Adrenal gland (tissue), 9 donors: ENCODE measurements at regions not wholly inside any gene's neighbourhood (a gene's known extent, or its start where the extent isn't known, plus 50 kb on each side); places are given as distances from the start of the nearest gene placed in this dataset.

Experiments used
- DNase-seq, 7 donors: peaks; one replicate each; pipeline ENCODE4 v3.0.0-alpha.2; 2019 to 2020
- H3K27ac ChIP-seq, 5 donors: fragments of 200-600 bp; sonication (generic) in 4 of 5; 1 replicate in 3 of 5; 2 replicates in 2 of 5; pipeline versions ENCODE4 v1.5.1 to v1.8.0; 2016 to 2020; ENCODE audit warnings: mild to moderate bottlenecking in 1 of 5
- H3K27me3 ChIP-seq: fragments of 200-600 bp; 2 replicates; pipeline ENCODE4 v1.8.0; 2021
- H3K36me3 ChIP-seq, 2 donors: fragments of 200-600 bp; replicated peaks in 1 of 2; 1 replicate in 1 of 2; 2 replicates in 1 of 2; pipeline versions ENCODE4 v1.5.1 to v1.8.0; 2018 to 2022
- H3K4me1 ChIP-seq, 2 donors: fragments of 200-600 bp; replicated peaks in 1 of 2; 1 replicate in 1 of 2; 2 replicates in 1 of 2; pipeline versions ENCODE4 v1.5.1 to v1.8.0; 2018 to 2021
- H3K4me3 ChIP-seq, 4 donors: fragments of 200-600 bp; sonication (generic) in 3 of 4; one replicate each; pipeline ENCODE4 v1.5.1; 2016 to 2018
- H3K9me3 ChIP-seq, 3 donors: fragments of 200-600 bp; sonication (generic) in 1 of 3; replicated peaks in 1 of 3; 1 replicate in 2 of 3; 2 replicates in 1 of 3; pipeline versions ENCODE4 v1.5.1 to v1.8.0; 2016 to 2021
- POLR2A ChIP-seq, 2 donors: fragments of 450-650 bp; IDR thresholded peaks; one replicate each; pipeline ENCODE4 v1.6.1; 2017; ENCODE audit warnings: antibody characterized with exemption in 2 of 2, mild to moderate bottlenecking in 2 of 2, moderate library complexity in 1 of 2
- WGBS, 4 donors: extraction: QIAGEN DNeasy Blood & Tissue Kit in 2 of 4; methylation state at CpG; one replicate each; pipeline versions ENCODE4 v1.1.5 to v1.1.7; 2013 to 2017; 5-methylcytosine and 5-hydroxymethylcytosine counted together
- intact Hi-C, 2 donors: fragments of 100-400 bp; cut with DNase I; formaldehyde crosslinking; loops; one replicate each; pipeline versions ENCODE4 v1.14.1 to v1.15.0; 2022 to 2023
- TF ChIP-seq, protein P1 (sequence below), 6 experiments: fragments of 450-650 bp in 4 of 6; fragments of 200-600 bp in 2 of 6; sonication (generic) in 1 of 6; IDR thresholded peaks; 1 replicate in 5 of 6; 2 replicates in 1 of 6; pipeline versions ENCODE4 v1.5.1 to v1.8.0; 2016 to 2021; ENCODE audit warnings: antibody characterized with exemption in 6 of 6, mild to moderate bottlenecking in 2 of 6, moderate library complexity in 1 of 6
- donor health status: healthy with polysubstance abuse.
- donor health status: Bipolar disorder and iron deficiency.
- donor health status: DM: yes; HTN: yes; CAD: no.
- donor health status: DM: no; HTN: no; CAD: no.
- donor health status: DM: no; HTN: no; CAD: no.

DNA sequence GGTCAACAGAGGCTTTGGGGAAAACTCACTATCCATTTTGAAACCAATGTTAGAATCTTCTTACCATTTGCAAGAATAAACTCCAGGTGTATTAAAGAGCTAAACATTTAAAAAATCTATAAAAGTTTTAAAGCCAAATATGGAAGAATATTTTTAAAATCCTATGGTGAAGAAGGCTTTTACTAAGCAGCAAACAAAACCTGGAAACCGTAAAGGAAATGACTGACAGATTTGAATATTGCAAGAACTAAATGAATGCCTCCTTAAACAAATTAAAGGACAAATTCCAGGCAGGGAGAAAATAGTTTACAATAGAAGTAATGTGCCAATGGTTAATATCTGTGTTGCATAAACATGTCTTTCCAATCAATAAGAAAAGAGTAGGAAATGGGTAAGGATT is 68.1 kb downstream of the KLF15 start:
- intact Hi-C loops, result no loop called here
- Histone ChIP-seq H3K36me3 (no peaks in the 10 kb centered on the region), H3K4me3 (no peak overlapping the region), H3K27me3 (no peaks in the 10 kb centered on the region), H3K9me3 (no peaks in the 10 kb centered on the region), H3K27ac (no peak overlapping the region), H3K4me1 (peaks cover 7 to 12% of the 10 kb centered on the region in 2 donors)
- TF ChIP-seq, protein P1, sequence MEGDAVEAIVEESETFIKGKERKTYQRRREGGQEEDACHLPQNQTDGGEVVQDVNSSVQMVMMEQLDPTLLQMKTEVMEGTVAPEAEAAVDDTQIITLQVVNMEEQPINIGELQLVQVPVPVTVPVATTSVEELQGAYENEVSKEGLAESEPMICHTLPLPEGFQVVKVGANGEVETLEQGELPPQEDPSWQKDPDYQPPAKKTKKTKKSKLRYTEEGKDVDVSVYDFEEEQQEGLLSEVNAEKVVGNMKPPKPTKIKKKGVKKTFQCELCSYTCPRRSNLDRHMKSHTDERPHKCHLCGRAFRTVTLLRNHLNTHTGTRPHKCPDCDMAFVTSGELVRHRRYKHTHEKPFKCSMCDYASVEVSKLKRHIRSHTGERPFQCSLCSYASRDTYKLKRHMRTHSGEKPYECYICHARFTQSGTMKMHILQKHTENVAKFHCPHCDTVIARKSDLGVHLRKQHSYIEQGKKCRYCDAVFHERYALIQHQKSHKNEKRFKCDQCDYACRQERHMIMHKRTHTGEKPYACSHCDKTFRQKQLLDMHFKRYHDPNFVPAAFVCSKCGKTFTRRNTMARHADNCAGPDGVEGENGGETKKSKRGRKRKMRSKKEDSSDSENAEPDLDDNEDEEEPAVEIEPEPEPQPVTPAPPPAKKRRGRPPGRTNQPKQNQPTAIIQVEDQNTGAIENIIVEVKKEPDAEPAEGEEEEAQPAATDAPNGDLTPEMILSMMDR (IDR thresholded peaks at IDR 0.05), result no peak
- TF ChIP-seq POLR2A (IDR thresholded peaks at IDR 0.05), result no peak
- 70 to 94% (median 79%) methylated on average over 1 of the region's 1 CpG for WGBS, 4 donors
- DNase-seq, result no peak

DNA sequence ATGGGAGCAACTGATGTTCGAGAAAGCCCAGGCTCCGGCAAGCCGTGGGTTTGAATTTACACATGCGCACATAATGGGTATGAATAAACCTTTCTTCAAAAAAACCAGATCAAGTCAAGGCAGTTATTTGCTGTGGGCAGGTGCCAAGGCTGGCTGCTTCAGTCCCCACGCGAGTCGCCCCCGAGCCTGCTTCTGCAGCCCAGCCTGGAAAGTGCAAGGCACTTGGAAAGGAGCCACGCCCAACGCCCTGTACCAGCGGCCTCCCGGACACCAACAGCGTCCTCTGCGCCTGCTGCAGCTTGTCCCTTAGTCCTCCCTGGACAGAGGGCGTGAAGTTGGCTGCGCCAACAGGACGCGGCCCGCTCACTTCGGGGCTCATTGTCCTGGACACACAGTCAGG is 68.9 kb downstream of the KLF15 start:
- H3K9me3 ChIP-seq, result no peaks in the 10 kb centered on the region
- DNase-seq, result peak in 2 of 7 donors; percentile 28 to 53
- WGBS, 4 donors, result 52 to 69% (median 55%) methylated on average over 19 to 20 of the region's 20 CpGs
- TF ChIP-seq, protein P1 (IDR thresholded peaks at IDR 0.05), result no peak
- no peak for TF ChIP-seq POLR2A (IDR thresholded peaks at IDR 0.05)
- no peaks in the 10 kb centered on the region for H3K27me3 ChIP-seq
- no peak overlapping the region for H3K27ac ChIP-seq
- peaks cover 7 to 12% of the 10 kb centered on the region in 2 donors for H3K4me1 ChIP-seq
- intact Hi-C loops, result no loop called here
- H3K36me3 ChIP-seq, result no peaks in the 10 kb centered on the region
- H3K4me3 ChIP-seq, result no peak overlapping the region

- Histone ChIP-seq H3K4me3 (peak overlapping the region in 2 of 4 donors; percentile 36 to 53), H3K27ac (peak overlapping the region in 3 of 5 donors; percentile 55 to 82 (median 56)), H3K4me1 (peaks cover 7 to 12% of the 10 kb centered on the region in 2 donors), H3K27me3 (no peaks in the 10 kb centered on the region), H3K9me3 (no peaks in the 10 kb centered on the region), H3K36me3 (no peaks in the 10 kb centered on the region)
- WGBS, 4 donors, result 4 to 45% (median 6%) methylated on average over 4 to 39 of the region's 39 CpGs
- peak; percentile 37 to 76 (median 69) for DNase-seq
- no peak for TF ChIP-seq POLR2A (IDR thresholded peaks at IDR 0.05)
- TF ChIP-seq, protein P1 (IDR thresholded peaks at IDR 0.05), result peak in 1 of 6 experiments; percentile 6
- intact Hi-C loops, result no loop called here
These were observed 69.5 kb downstream of the KLF15 start for GRCh38 chr3:126287536-126288241.

DNA sequence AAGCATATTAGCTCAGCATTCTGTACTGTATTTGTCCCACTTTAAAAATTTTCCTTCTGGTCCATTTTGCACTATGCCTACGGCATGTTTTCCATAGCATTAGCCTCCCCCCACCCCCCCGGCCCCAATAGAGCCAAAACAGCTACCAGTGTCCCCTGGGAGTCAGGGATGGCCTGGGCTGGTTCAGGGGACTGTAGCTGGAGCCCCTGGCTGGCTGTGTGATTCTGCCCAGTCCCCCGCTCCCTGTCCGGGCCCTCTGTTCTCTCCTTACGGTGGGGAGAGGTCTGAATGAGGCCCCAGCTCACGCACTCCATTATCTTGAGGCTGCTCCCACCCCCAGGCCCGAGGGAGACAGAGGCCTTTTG is 70.1 kb downstream of the KLF15 start:
- Histone ChIP-seq H3K27ac (peak overlapping the region in 3 of 5 donors; percentile 55 to 82 (median 56)), H3K36me3 (no peaks in the 10 kb centered on the region), H3K4me1 (peaks cover 7 to 12% of the 10 kb centered on the region in 2 donors), H3K4me3 (peak overlapping the region in 2 of 4 donors; percentile 36 to 53), H3K9me3 (no peaks in the 10 kb centered on the region), H3K27me3 (no peaks in the 10 kb centered on the region)
- WGBS, 4 donors, result 18 to 39% (median 21%) methylated on average over 2 to 7 of the region's 7 CpGs
- intact Hi-C loops, result no loop called here
- TF ChIP-seq POLR2A (IDR thresholded peaks at IDR 0.05), result no peak
- TF ChIP-seq, protein P1 (IDR thresholded peaks at IDR 0.05), result no peak
- no peak for DNase-seq
